OCI-LY3 (cell line): ENCODE measurements at regions not wholly inside any gene's neighbourhood (a gene's known extent, or its start where the extent isn't known, plus 50 kb on each side); places are given as distances from the start of the nearest gene placed in this dataset.

Experiments
- EZH2phosphoT487 ChIP-seq: fragments of 200-600 bp; shearing (Covaris generic); IDR thresholded peaks from 2 replicates; pipeline ENCODE4 v1.6.1; 2018; ENCODE audit warnings: antibody characterized with exemption, mixed run types, low read depth
- TF ChIP-seq, protein P1 (sequence below): fragments of 200-600, 300-600 bp; sonication (generic); IDR thresholded peaks from 2 replicates; pipeline ENCODE4 v1.5.1; 2014; ENCODE audit warnings: antibody characterized with exemption, low read length, low read depth

- TF ChIP-seq, protein P1, sequence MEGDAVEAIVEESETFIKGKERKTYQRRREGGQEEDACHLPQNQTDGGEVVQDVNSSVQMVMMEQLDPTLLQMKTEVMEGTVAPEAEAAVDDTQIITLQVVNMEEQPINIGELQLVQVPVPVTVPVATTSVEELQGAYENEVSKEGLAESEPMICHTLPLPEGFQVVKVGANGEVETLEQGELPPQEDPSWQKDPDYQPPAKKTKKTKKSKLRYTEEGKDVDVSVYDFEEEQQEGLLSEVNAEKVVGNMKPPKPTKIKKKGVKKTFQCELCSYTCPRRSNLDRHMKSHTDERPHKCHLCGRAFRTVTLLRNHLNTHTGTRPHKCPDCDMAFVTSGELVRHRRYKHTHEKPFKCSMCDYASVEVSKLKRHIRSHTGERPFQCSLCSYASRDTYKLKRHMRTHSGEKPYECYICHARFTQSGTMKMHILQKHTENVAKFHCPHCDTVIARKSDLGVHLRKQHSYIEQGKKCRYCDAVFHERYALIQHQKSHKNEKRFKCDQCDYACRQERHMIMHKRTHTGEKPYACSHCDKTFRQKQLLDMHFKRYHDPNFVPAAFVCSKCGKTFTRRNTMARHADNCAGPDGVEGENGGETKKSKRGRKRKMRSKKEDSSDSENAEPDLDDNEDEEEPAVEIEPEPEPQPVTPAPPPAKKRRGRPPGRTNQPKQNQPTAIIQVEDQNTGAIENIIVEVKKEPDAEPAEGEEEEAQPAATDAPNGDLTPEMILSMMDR: no peak
- no peak for TF ChIP-seq EZH2phosphoT487
These were observed 579.3 kb upstream of the RGMB start for GRCh38 chr5:98193921-98194760.
